ENCODE measurements at regions not wholly inside any gene's neighbourhood (a gene's known extent, or its start where the extent isn't known, plus 50 kb on each side); places are given as distances from the start of the nearest gene placed in this dataset.

GRCh38 chr1:209311770-209312169 is 271.7 kb upstream of the CAMK1G start:
- no peak for ATAC-seq

GRCh38 chr1:209316929-209317328 is 266.6 kb upstream of the CAMK1G start:
- Histone ChIP-seq H3K27ac (no peak overlapping the region), H3K4me3 (no peak overlapping the region), H3K9me3 (no peaks in the 10 kb centered on the region), H3K36me3 (no peaks in the 10 kb centered on the region), H3K4me1 (no peaks in the 10 kb centered on the region), H3K27me3 (no peaks in the 10 kb centered on the region)
- intact Hi-C loops (cut with DNase I), result no loop called here
- DNase-seq (no peak), ATAC-seq (no peak)
- TF ChIP-seq CTCF (IDR thresholded peaks at IDR 0.05), result no peak

More at GRCh38 chr1:209311770-209312169, 271.7 kb upstream of the CAMK1G start:
- Histone ChIP-seq H3K36me3 (no peaks in the 10 kb centered on the region), H3K27ac (no peak overlapping the region), H3K9me3 (no peaks in the 10 kb centered on the region), H3K27me3 (no peaks in the 10 kb centered on the region), H3K4me1 (no peaks in the 10 kb centered on the region), H3K4me3 (no peak overlapping the region)
- no peak for TF ChIP-seq CTCF (IDR thresholded peaks at IDR 0.05)
- intact Hi-C loops (cut with DNase I), result no loop called here
- no peak for DNase-seq

- Histone ChIP-seq H3K9me3 (no peaks in the 10 kb centered on the region), H3K36me3 (no peaks in the 10 kb centered on the region), H3K27ac (no peak overlapping the region), H3K4me3 (no peak overlapping the region), H3K27me3 (no peaks in the 10 kb centered on the region), H3K4me1 (no peaks in the 10 kb centered on the region)
- intact Hi-C loops (cut with DNase I), result no loop called here
- ATAC-seq, result no peak
- no peak for DNase-seq
- TF ChIP-seq CTCF (IDR thresholded peaks at IDR 0.05), result no peak
Observed at GRCh38 chr1:209318181-209319056, 265.1 kb upstream of the CAMK1G start.

GRCh38 chr1:209319057-209319432 is 264.5 kb upstream of the CAMK1G start:
- H3K9me3 ChIP-seq, result no peaks in the 10 kb centered on the region
- DNase-seq (no peak), ATAC-seq (no peak)
- no peak for TF ChIP-seq CTCF (IDR thresholded peaks at IDR 0.05)
- intact Hi-C loops (cut with DNase I), result no loop called here
- H3K4me1 ChIP-seq, result no peaks in the 10 kb centered on the region
- no peak overlapping the region for H3K4me3 ChIP-seq
- no peak overlapping the region for H3K27ac ChIP-seq
- no peaks in the 10 kb centered on the region for H3K27me3 ChIP-seq
- no peaks in the 10 kb centered on the region for H3K36me3 ChIP-seq

GRCh38 chr1:209319549-209319948 is 264.0 kb upstream of the CAMK1G start:
- no peak for ATAC-seq
- intact Hi-C loops (cut with DNase I), result no loop called here
- no peak for TF ChIP-seq CTCF (IDR thresholded peaks at IDR 0.05)
- DNase-seq, result no peak
- H3K4me3 ChIP-seq, result no peak overlapping the region
- H3K36me3 ChIP-seq, result no peaks in the 10 kb centered on the region
- no peaks in the 10 kb centered on the region for H3K4me1 ChIP-seq
- H3K27me3 ChIP-seq, result no peaks in the 10 kb centered on the region
- no peak overlapping the region for H3K27ac ChIP-seq
- no peaks in the 10 kb centered on the region for H3K9me3 ChIP-seq

Measured in left lung (tissue), 4 donors.